Central memory CD8-positive, alpha-beta T cell (primary cell): ENCODE measurements at regions not wholly inside any gene's neighbourhood (a gene's known extent, or its start where the extent isn't known, plus 50 kb on each side); places are given as distances from the start of the nearest gene placed in this dataset.
"Not testable (repeated sequence)": the region's sequence is repeated elsewhere in the genome, so short reads cannot be mapped to it uniquely, and the experiment has no call there.

Source experiments
- ATAC-seq: fragments of 150-1000 bp; cut with Tn5 transposase; replicated peaks from 2 replicates; pipeline ENCODE4 v1.10.0; 2022; ENCODE audit warnings: mild to moderate bottlenecking, moderate FRiP score, moderate number of reproducible peaks; ENCODE audit not compliant: poor library complexity, severe bottlenecking; ENCODE audit errors: extremely low read depth
- DNase-seq, 2 donors: peaks; one replicate each; pipeline ENCODE4 v3.0.0; 2021; ENCODE audit warnings: low spot score in 2 of 2
- H3K27ac Mint-ChIP-seq: one replicate; pipeline ENCODE4 v1.8.0; 2022; ENCODE audit warnings: low read depth, mild to moderate bottlenecking, moderate library complexity, mixed read lengths
- H3K27me3 Mint-ChIP-seq: one replicate; pipeline ENCODE4 v1.8.0; 2022; ENCODE audit warnings: mixed read lengths
- H3K36me3 Mint-ChIP-seq: one replicate; pipeline ENCODE4 v1.8.0; 2022; ENCODE audit warnings: mild to moderate bottlenecking, moderate library complexity, mixed read lengths; ENCODE audit not compliant: insufficient read depth
- H3K4me1 Mint-ChIP-seq: one replicate; pipeline ENCODE4 v1.8.0; 2022; ENCODE audit warnings: mixed read lengths
- H3K4me3 Mint-ChIP-seq: one replicate; pipeline ENCODE4 v1.8.0; 2022; ENCODE audit warnings: mild to moderate bottlenecking, moderate library complexity, mixed read lengths
- H3K9me3 Mint-ChIP-seq: one replicate; pipeline ENCODE4 v1.8.0; 2022; ENCODE audit warnings: mixed read lengths

- H3K36me3 Mint-ChIP-seq, result no peaks in the 10 kb centered on the region
- no peak overlapping the region for H3K27ac Mint-ChIP-seq
- H3K9me3 Mint-ChIP-seq, result peaks cover 18% of the 10 kb centered on the region
- H3K27me3 Mint-ChIP-seq, result no peaks in the 10 kb centered on the region
- no peak overlapping the region for H3K4me3 Mint-ChIP-seq
- no peaks in the 10 kb centered on the region for H3K4me1 Mint-ChIP-seq
- no peak for DNase-seq
- ATAC-seq, result no peak
These were observed 443.9 kb downstream of the TMEM114 start for GRCh38 chr16:8146256-8147012.

GRCh38 chr16:8138666-8139065 is 451.6 kb downstream of the TMEM114 start:
- no peaks in the 10 kb centered on the region for H3K27me3 Mint-ChIP-seq

DNA sequence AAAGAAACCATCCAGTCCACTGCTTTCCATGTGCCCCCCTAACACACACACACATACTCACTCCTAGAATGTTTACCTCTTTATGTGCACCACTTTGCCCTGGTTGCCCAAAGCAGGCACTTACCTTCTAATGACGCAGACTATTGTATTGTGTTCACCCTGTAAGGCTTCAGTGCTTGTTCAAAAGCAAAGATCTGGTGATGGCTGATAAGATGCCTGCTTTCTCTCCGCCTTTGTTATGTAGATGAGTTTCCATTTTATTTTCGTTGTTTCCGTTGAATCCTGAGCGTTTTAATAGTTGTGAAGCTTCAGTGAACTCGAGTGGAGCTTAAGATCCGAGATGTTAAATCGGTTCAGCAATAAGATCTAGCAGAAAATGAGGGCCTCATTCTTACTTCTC is 452.7 kb downstream of the TMEM114 start:
- Mint-ChIP-seq H3K4me3 (no peak overlapping the region), H3K4me1 (no peaks in the 10 kb centered on the region), H3K27ac (no peak overlapping the region), H3K9me3 (peaks cover 6% of the 10 kb centered on the region), H3K27me3 (no peaks in the 10 kb centered on the region), H3K36me3 (no peaks in the 10 kb centered on the region)
- ATAC-seq (no peak), DNase-seq (no peak)

More at GRCh38 chr16:8138666-8139065, 451.6 kb downstream of the TMEM114 start:
- Mint-ChIP-seq H3K4me3 (no peak overlapping the region), H3K36me3 (no peaks in the 10 kb centered on the region), H3K27ac (no peak overlapping the region), H3K9me3 (peaks cover 6% of the 10 kb centered on the region), H3K4me1 (no peaks in the 10 kb centered on the region)
- ATAC-seq (no peak), DNase-seq (no peak)

DNA sequence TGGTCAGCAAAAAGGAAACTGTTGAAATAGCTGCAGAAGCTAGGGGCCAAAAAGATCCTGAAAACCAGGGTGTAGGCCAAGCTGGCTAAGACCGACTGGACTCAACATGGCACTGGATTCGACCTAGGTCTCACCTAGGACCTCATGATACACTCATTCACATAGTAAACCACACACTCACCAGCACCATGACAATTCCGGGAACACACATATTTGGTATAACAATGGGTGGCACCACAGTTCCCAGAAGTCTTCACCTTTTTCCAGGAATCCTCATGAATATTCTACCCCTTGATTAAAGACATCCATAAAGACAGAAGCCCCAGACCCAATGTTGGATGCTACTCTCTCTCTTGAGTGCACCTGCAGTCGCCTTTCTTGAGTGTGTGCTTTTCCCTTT is 460.1 kb downstream of the TMEM114 start:
- ATAC-seq (no peak), DNase-seq (no peak)
- H3K36me3 Mint-ChIP-seq, result peaks cover 1% of the 10 kb centered on the region
- H3K4me3 Mint-ChIP-seq, result no peak overlapping the region
- H3K27me3 Mint-ChIP-seq, result no peaks in the 10 kb centered on the region
- H3K4me1 Mint-ChIP-seq, result no peaks in the 10 kb centered on the region
- peaks cover 7% of the 10 kb centered on the region for H3K9me3 Mint-ChIP-seq
- H3K27ac Mint-ChIP-seq, result no peak overlapping the region

GRCh38 chr16:8127070-8127469 is 463.2 kb downstream of the TMEM114 start:
- H3K36me3 Mint-ChIP-seq, result peaks cover 1% of the 10 kb centered on the region
- H3K27ac Mint-ChIP-seq, result no peak overlapping the region
- ATAC-seq (no peak), DNase-seq (no peak)
- H3K27me3 Mint-ChIP-seq, result no peaks in the 10 kb centered on the region
- H3K4me1 Mint-ChIP-seq, result no peaks in the 10 kb centered on the region
- H3K9me3 Mint-ChIP-seq, result peaks cover 11% of the 10 kb centered on the region
- H3K4me3 Mint-ChIP-seq, result no peak overlapping the region

- ATAC-seq (no peak), DNase-seq (no peak)
- Mint-ChIP-seq H3K4me3 (no peak overlapping the region), H3K4me1 (no peaks in the 10 kb centered on the region), H3K36me3 (peaks cover 1% of the 10 kb centered on the region), H3K27ac (no peak overlapping the region), H3K27me3 (no peaks in the 10 kb centered on the region), H3K9me3 (peaks cover 8% of the 10 kb centered on the region)
These were observed 464.0 kb downstream of the TMEM114 start for GRCh38 chr16:8126313-8126712.

DNA sequence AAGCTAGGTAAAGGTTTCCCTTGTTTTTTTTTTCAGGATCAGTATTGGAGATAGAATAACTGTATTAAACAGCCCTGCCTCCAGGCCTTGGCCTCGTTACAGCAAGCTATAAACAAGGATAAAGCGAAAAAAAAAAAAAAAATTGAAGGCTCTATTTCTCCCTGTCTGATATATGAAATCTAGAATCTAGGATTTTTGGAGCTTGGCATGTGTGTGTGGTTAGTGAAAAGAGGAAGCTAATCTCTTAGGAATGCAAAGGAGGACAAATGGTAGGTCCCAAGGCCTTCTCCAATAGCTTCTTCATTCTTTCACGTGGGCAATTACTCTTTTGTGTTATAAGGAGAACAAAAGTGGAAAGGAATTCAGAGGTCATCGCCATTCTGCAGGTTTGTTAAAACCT is 470.3 kb downstream of the TMEM114 start:
- Mint-ChIP-seq H3K36me3 (peaks cover 2% of the 10 kb centered on the region), H3K27me3 (no peaks in the 10 kb centered on the region), H3K27ac (no peak overlapping the region), H3K4me3 (no peak overlapping the region), H3K4me1 (no peaks in the 10 kb centered on the region), H3K9me3 (peaks cover 17% of the 10 kb centered on the region)
- DNase-seq (no peak), ATAC-seq (no peak)

GRCh38 chr16:8115814-8116213 is 474.5 kb downstream of the TMEM114 start:
- H3K4me3 Mint-ChIP-seq, result no peak overlapping the region
- no peaks in the 10 kb centered on the region for H3K27me3 Mint-ChIP-seq
- H3K4me1 Mint-ChIP-seq, result no peaks in the 10 kb centered on the region
- peaks cover 19% of the 10 kb centered on the region for H3K9me3 Mint-ChIP-seq
- H3K36me3 Mint-ChIP-seq, result peaks cover 2% of the 10 kb centered on the region
- no peak for ATAC-seq
- no peak for DNase-seq
- no peak overlapping the region for H3K27ac Mint-ChIP-seq

DNA sequence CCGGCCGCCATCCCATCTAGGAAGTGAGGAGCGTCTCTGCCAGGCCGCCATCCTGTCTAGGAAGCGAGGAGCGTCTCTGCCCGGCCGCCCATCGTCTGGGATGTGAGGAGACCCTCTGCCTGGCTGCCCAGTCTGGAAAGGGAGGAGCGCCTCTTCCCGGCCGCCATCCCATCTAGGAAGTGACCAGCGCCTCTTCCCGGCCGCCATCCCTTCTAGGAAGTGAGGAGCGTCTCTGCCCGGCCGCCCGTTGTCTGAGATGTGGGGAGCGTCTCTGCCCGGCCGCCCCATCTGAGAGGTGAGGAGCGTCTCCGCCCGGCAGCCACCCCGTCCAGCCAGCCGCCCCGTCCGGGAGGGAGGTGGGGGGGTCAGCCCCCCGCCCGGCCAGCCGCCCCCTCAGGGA is 475.4 kb downstream of the TMEM114 start:
- H3K4me1 Mint-ChIP-seq, H3K36me3 Mint-ChIP-seq, H3K27ac Mint-ChIP-seq, H3K27me3 Mint-ChIP-seq, H3K4me3 Mint-ChIP-seq, ATAC-seq, DNase-seq: not testable (repeated sequence)
- H3K9me3 Mint-ChIP-seq, result peaks cover 19% of the 10 kb centered on the region

- no peaks in the 10 kb centered on the region for H3K4me1 Mint-ChIP-seq
- no peak for ATAC-seq
- H3K36me3 Mint-ChIP-seq, result peaks cover 2% of the 10 kb centered on the region
- no peaks in the 10 kb centered on the region for H3K27me3 Mint-ChIP-seq
- peaks cover 24% of the 10 kb centered on the region for H3K9me3 Mint-ChIP-seq
- no peak for DNase-seq
- no peak overlapping the region for H3K27ac Mint-ChIP-seq
- H3K4me3 Mint-ChIP-seq, result no peak overlapping the region
These were observed 476.5 kb downstream of the TMEM114 start for GRCh38 chr16:8113843-8114242.

- Mint-ChIP-seq H3K9me3 (peaks cover 18% of the 10 kb centered on the region), H3K27ac (no peak overlapping the region), H3K27me3 (no peaks in the 10 kb centered on the region), H3K4me1 (no peaks in the 10 kb centered on the region), H3K4me3 (no peak overlapping the region), H3K36me3 (no peaks in the 10 kb centered on the region)
- ATAC-seq, result no peak
- no peak for DNase-seq
These were observed 479.5 kb downstream of the TMEM114 start for GRCh38 chr16:8110572-8111514.

DNA sequence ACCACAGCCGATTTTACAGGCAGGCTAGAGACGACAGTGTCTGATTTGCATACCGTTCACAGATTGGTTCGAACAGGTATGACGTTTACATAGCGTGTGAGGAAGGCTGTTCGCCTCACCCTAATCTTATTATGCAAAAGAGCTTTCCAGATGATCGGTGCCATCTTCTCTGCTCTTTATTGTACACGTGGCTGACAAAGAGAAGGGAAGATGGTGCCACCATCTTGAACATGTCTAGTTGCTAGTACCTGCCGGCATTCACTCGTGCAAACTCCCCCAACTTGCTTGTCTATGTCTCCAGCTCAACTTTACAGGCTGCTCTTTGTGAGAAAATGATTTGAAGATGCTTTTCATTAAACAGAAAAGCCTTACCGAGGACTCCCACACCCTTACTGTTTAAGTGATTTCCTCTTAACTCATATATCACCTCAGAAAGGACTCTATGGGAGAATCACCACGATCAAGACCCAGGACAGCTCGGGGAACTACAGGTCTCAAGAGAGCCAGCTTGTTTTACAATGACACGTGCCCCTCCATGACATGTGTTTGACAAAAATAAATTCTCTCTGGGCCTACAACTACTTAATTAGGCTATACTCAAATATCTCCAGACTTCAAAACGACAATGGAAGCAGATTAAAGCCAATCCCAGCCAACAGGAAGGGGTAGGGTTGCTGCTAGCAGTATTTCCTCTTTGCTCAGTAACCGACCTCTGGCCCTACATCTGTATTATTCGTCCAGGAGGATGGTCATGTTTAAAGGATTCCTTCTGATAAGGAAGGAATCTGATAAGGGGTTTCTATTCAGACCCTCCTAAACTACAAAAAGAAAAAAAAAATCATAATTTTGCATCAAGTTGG is 480.6 kb downstream of the TMEM114 start:
- ATAC-seq (no peak), DNase-seq (no peak)
- Mint-ChIP-seq H3K9me3 (peaks cover 19% of the 10 kb centered on the region), H3K4me1 (no peaks in the 10 kb centered on the region), H3K27ac (no peak overlapping the region), H3K27me3 (no peaks in the 10 kb centered on the region), H3K4me3 (no peak overlapping the region), H3K36me3 (no peaks in the 10 kb centered on the region)
